GM19328 (cell line): ENCODE measurements at regions not wholly inside any gene's neighbourhood (a gene's known extent, or its start where the extent isn't known, plus 50 kb on each side); places are given as distances from the start of the nearest gene placed in this dataset.

ENCODE experiments used
- ATAC-seq: cut with Tn5 transposase; IDR thresholded peaks from one replicate; pipeline ENCODE4 v1.9.1; 2021; ENCODE audit warnings: mild to moderate bottlenecking, moderate library complexity; ENCODE audit not compliant: unreplicated experiment

DNA sequence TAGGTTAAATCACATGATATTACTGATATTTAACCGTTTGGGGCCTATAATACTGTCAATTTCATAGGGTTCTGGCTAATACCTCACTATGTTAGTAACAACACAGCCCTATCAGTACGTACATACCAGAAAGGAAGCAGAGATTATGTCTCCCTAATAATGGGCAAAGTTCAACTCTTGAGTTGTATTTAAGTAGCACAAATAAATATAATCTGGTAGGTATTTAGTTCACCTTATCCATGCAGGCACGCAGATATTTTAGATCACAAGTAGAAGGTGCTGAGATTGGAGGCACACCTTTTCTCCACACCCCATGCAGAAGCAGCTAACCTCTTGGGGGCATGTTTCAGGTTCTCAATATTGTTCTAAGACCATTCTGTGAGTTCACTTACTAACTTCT lies 118.9 kb downstream of the IRS1 start:
- ATAC-seq, result no peak

DNA sequence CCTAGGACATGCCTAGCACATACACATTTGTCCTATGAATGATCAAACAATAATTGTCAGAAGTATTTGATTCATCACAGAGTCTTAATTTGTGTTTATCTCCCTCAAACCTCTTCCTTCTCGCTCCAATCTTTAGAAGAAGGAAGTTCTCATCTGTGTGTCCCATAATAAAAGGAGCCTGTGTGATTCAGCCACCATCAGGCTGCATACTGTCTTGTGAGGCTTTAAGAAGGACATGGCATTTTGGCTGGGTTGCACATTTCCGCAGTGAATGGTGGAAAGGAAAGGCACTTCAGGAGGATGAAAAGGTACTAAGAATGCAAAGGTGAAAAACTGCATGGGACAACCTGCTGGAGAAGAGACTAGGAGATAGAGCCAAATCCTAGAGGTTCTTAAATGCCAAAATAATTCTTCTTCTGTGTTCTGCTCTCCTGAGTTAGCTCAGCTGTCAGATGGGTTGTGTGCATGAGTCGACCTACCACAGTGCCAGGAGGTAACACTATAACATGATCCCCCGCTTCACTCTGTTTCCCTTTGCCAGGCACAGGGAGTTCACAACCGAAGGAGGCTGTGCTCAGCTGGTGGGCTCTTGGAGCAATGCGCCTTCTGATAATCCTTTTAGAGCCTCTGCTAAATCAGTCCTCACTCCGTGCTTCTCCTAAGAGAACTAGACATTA lies 120.1 kb downstream of the IRS1 start:
- ATAC-seq, result no peak

DNA sequence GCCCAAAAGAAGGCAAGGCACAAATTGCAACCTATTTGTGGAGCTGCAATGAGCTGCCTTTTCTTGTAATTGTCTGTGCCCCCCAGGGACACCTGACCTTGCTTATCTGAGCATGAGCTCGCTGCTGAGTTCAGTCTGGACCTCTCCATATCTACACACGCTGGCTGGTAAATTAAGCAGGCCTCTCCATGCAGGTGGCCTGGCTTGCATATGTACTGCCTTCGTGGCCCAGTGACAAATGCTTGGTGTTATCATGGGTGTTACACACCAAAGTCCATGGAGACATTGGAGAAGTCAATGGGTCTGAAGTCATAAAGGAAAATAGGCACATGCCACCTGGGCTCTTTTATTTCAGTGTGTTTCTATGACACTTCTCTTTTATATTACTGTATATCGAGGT lies 121.2 kb downstream of the IRS1 start:
- ATAC-seq, result no peak

DNA sequence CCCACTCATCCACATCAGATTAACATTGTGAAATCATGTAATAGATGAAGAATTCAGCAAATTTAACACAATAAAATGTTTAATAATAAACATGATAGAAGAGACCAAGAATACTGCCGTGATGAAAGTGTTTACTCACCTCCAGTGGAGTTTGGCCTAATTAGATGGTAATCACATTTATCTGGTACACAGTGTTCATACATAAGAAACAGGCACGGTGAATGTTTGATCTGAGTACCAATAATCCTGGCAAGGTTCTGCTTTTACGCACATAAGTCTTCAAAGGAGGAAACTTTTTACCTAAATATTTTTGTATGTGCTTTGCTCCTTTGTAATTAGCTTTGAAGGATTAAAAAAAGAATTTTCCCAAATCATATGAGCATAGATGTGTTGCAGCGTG lies 122.5 kb downstream of the IRS1 start:
- no peak for ATAC-seq

DNA sequence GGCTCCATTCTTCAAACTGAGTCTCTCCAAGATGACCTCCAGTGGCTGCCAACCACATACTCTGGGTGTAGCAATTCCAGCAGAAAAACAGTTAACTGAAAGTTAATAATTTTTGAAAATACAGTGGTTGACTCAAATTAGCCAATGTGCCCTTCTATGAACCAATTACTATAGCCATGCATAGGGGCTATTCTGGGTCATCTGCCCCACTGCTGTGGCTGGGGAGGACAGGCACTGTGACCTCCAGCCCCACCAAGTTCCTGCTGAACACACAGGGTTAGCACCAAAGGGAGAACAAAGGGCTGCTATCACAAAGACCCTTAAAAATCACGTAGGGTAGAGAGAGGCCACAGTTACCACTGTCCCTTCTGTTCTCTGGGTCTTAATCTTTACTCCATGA lies 123.0 kb downstream of the IRS1 start:
- ATAC-seq, result no peak

DNA sequence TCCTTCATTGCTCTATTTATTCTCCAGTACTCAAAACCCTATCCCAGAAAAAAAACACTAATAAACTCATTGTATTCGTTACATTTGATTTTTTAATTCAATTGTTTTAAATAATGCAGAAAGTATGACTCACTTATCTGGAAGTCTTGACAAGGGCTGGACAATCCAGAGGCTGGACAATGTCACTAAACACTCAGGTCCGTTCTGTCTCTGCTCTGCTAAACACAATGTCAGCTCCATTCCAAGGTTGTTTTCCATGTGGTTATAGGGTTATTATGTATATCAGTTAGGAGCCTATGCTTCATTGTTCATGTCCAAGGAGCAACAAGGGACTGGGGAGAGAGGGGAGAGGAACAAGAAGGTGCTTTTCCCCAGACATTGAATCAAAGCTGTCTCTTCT lies 125.5 kb downstream of the IRS1 start:
- ATAC-seq, result no peak

DNA sequence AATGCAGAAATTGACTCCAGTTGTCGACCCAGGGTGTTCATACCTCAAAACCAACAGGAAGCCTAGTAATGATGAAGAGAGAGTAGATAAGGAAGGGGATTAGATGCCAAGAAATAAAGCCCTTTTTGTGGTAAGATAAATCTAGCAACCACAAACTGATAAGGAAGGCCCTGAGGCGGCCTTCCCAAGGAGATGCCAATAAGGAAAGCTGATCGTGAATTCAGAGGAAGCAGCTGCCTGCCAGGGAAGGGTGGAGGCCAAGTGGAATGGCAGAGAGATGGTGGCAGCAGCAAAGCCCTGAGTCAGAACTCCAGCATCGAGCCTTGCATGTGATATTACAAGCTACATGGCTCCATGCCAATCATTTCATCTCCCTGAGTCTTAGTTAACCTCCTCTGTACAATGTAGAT lies 126.3 kb downstream of the IRS1 start:
- no peak for ATAC-seq

DNA sequence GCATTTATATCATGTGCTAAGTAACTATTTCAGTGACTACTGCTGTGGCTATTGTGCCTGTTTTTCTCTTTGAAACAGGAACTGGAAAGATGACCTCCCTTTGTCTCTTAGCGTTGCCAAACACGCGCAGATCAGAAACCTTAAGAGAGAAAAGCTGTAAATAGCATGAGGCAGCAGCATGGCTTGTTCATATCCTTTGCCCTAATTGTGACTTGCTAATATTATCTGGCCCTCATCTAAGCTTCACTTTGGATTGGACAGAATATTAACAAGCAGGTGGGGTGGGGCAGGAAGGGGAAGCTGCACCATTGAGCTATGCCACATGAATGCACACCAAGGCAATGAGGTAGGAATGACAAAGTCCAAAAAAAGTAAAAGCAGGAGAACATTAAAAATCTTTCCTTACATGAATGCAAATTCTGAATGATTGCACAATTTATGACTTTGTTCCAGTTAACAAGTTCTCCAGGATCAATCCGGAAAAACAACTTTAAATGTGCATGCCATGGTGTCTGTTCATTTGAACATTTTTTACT lies 128.4 kb downstream of the IRS1 start:
- no peak for ATAC-seq

DNA sequence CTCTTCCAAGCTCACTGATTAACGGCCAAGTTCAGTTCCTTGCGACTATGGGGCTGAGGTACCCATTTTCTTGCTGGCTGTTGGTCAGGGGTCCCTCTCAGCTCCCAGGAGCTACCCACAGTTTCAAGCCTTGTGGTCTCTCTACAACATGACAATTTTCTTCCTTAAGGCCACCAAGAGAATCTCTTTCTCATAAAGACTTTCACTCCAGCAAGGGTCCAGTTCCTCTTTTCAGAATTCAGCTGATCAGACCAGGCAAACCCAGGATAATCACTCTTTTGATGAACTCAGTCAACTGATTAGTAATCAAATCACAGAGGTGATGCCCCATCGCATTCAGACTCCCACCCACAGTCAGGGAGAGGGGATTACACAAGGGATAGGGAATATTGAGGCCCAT lies 129.7 kb downstream of the IRS1 start:
- peak; percentile 65 for ATAC-seq

DNA sequence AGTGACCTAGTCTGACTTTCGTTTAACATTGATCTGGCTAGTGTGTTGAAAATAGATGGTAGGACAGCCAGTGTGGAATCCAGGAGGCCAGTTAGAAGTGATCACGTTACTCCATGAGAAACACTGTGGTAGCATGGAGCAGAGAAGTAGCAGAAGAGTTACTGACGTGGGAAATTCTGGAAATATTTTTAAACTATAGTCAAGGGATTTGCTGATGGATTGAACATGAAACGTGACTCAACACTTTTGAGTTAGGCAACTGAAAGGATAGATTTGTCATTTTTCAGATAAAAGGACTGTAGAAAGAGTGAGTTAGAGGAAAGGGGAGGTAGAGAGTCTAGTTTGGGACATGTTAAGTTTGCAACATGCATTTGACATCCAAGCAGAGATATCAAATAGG lies 130.4 kb downstream of the IRS1 start:
- no peak for ATAC-seq

DNA sequence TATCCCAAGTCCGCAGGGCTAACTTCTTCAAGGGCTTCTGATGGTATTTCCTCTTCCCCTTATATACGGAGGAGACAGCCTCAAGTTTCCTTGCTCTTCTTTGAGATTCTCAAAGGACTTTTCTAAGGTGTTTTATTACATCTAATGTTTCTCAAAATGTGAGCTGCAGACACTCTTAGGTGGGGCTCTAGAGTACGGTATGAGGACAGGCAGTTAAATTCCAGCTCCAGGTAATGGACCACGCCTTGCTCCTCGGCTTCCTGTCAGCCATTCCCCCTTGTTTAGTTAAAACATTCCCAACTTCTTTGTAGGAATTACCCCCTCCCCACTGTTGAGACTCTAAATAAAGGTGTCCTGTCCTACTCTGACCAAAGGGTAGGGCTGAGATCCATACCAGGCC lies 131.9 kb downstream of the IRS1 start:
- ATAC-seq, result no peak

DNA sequence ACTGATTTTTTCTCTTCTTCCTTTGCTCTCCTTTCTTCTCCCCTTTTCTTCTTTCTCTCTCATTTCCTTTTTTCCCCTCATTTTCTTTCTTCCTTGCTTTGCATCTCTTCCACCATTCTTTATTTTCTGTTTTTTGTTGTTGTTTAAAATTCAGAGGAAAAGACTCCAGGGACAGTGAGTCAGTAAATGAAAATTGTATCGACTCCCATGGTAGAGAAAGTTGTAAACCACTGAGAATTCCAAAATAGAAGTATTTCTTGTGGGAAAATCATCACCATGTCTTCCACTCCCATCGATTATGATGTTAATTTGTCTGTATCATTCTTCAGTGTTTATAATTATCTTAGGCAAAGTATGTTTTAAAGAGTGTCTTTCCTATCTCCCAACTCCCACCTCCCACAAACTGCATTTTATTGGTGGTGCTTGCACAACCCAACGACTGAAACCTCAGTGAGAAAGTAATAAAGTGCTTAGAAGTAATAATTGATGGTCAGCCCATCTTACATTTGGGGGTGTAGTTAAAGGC lies 134.3 kb downstream of the IRS1 start:
- no peak for ATAC-seq

DNA sequence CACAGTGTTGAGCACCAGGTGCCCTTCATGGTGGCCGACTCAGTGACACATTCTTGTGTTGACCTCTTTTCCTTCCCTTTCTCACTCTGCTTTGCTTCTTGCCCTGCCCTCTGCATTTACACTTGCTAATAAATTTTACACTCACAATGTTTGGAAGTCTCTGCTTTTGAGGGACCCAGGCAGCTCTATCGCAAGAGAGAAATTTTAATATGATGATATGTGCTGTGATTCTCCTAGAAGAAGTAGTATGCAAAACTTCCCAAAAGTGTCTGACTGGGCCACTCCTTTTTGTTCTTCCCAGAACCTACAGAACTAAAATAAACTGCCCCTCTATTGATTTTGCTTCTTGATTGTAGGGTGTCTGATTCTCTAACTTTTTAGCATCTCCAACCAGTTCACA lies 135.0 kb downstream of the IRS1 start:
- no peak for ATAC-seq

DNA sequence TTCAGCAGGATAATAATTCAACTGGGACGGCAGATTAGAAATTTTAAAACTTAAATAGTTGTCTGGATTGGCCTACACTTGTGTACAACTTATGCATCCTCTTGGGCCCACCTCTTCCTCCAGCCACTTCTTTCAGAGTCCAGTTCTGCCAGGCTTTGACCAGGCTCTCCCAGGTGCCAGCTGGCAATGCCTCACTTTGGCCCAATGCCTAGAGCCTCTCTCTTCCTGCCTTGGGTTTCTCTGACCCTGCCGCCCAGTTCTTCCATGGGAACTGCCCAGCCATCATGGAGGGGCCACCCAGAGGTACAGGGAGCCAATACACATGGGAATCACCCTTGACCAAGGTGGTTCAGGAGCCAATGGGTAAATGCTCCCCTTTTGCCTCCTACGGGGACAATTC lies 135.5 kb downstream of the IRS1 start:
- no peak for ATAC-seq

DNA sequence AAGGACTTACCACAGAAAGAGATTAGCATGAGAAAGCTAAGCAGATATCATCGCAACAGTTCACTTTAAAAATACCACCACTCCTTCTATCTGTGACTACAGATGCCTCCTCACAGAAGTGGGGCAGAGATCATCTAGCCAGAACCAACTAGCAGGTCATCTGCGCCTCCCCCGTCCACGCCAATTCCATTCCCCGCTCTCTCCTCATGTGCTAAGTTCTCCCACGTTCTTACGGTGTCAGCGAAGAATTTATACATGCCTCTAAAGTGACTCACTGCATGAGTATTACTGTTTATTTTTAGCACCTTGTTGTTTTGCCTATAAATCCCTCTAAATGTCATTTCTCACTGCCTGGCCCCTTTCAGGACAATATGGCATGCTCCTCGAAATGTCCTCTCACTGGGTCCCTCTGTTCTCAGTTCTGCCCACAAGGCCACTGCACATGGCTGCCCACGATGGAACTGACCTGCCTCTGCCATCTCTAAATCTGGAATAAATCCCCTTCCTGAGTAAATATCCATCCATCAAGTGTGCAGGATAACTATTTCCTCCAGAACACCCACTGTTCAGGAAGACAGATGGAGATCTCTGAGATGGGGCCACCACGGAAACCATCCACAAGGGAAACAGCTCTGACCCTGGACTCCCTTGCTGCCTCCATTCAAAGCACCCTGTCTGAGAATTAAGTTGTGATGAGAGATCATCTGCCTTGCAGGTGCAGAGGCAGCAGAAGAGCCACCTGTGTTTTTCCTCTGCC lies 137.7 kb downstream of the IRS1 start:
- ATAC-seq, result no peak

DNA sequence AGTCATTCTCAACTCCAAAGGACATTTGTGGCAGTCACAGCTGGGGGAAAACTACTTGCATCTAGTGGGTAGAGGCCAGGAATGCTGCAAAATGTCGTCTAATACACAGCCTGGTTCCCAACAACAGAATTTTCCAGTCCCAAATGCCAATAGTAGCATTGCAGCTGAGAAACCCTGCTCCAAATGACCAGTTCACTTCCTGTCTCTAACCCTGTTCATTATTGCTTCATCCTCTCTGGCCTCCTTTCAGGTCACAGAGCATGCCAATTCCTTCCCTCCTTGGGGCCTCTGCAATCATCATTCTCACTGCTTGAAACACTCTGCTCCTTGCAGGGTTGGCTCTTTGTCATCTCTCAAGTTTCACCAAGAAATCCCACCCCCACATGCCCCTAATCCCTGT lies 139.1 kb downstream of the IRS1 start:
- no peak for ATAC-seq

DNA sequence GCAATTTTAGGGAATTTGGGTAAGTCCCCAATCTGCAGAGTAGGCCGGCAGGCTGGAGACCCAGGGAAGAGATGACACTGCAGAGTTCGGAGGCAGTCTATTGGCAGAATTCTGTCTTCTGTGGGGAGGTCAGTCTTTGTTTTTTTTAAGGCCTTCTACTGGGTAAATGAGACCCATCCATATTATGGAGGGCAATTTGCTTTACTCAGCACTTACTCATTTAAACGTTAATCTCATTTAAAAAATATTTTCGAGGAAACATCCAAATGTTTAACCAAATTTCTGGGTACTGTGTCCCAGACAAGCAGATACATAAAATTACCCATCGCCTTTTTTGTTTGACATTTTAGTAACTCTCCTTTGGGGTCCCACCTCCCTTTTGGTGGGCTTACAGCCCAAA lies 139.5 kb downstream of the IRS1 start:
- ATAC-seq, result no peak

DNA sequence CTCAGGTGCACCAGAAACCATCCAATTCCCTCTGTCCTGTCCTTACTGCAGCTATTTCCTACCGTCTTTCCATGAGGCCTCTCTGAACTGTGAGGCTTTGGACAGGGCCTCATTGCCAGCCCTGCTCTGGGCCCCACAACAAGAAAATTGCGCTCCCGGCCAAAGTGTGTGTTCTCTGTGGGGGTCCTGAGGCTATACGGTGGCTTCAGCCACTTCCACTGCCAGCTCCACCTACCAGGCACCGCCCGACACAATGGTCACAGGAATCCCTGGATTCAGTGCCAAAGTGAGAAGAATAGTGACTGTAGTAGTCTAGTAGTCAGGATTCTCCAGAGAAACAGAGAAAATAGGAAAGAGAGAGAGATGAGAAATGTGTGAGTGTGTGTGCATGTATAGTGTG lies 140.2 kb downstream of the IRS1 start:
- ATAC-seq, result no peak

DNA sequence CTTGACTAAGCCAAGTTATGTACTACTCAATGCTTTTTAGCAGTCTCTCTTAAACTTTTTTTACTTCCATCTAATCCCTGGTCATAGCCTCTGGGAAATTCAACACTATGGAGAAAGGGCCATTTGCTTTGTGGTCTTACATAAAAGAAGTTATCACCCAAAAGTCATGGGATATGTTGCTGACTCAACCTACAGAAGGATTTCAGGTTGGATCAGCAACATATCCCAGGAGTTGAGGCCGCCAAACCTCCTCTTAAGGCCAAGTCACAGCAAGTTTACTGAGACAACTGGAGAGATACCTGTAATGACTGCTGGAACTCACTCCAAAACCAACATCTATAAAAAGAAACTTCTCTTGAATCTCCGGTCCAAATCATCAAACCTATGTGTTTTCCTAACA lies 141.1 kb downstream of the IRS1 start:
- no peak for ATAC-seq

DNA sequence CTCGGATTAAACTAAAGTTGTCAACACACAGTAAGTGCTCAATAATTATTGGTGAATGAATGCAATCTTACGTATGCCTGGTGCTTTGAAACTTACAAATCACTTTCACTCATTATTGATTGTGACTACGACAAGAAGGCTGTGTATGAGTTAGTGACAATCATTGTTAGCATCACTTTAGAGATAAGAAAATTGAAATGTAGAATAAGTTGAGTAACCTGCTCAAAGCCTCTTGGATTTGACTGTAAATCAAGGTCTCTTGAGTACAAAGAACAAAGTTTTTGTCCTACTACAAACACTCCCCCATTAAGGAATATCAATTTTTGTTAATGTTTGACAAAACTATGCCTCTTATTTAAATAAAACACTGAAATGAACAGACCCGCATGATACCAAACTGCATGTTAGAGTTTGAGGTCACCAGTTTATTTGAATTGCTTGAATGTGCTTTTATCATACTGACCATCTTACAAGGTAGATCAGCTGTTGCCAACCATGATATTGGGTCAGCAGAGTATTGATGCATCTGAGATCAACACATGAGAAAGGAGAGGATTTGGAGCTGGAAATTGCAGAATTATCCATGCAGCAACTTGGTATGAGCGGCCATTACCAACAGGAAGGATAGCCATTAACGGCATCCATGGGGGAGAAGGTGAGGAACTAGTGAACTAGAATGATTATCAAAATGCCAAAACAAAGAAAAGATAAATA lies 142.1 kb downstream of the IRS1 start:
- ATAC-seq, result no peak

DNA sequence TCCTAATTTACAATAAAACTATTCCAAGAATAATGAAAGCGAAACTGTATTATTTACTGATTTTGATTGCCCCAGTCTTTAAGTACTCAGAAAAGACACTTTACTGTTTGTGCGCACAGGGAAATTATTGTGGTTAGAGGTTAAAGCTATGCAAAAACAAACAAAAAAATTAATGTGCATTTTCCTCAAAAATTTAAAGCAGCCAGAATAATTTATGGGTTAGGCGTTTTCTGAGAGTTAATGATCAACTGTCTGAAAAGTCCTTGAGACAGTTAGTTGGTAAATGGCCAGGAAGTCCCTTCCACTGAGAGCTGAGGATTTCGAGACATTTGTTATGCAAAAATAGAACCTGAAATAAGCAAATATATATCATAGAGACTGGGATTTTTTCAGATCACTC lies 143.3 kb downstream of the IRS1 start:
- no peak for ATAC-seq

DNA sequence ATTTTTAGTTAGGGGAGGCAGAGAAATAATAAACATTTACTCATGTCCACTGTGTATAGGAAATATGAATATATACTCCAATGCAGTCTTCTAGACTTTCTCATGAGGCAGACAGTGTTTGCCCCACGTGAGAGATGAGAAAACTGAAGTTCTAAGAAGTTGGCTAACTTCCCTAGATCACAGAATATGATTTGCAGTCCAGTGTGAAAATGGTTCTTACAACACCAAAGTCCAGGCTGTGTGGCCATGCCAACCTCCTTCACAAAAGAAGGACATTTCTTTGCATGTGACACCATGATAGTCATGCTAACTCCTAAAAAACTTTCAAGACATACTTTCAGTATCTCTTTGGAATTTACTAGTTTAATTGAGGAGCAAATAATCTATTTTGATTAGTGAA lies 143.7 kb downstream of the IRS1 start:
- no peak for ATAC-seq
